H9 (cell line): ENCODE measurements at regions not wholly inside any gene's neighbourhood (a gene's known extent, or its start where the extent isn't known, plus 50 kb on each side); places are given as distances from the start of the nearest gene placed in this dataset.

Source experiments
- DNase-seq: peaks from one replicate; pipeline ENCODE4 v3.0.0-alpha.2; 2017
- H2AFZ ChIP-seq: one replicate; pipeline ENCODE4 v1.6.1; 2013; ENCODE audit warnings: mild to moderate bottlenecking, low read length, control low read depth, moderate library complexity
- H2AK5ac ChIP-seq: 2 replicates; pipeline ENCODE4 v1.6.1; 2013; ENCODE audit warnings: low read length, control low read depth, mixed read lengths; ENCODE audit not compliant: insufficient read length
- H2BK120ac ChIP-seq: one replicate; pipeline ENCODE4 v1.6.1; 2013; ENCODE audit warnings: low read depth, mild to moderate bottlenecking, low read length, control low read depth, inconsistent platforms; ENCODE audit not compliant: poor library complexity, severe bottlenecking
- H2BK12ac ChIP-seq: 2 replicates; pipeline ENCODE4 v1.6.1; 2013; ENCODE audit warnings: low read length, control low read depth, mixed read lengths, low read depth; ENCODE audit not compliant: insufficient read length
- H2BK15ac ChIP-seq: 2 replicates; pipeline ENCODE4 v1.6.1; 2013; ENCODE audit warnings: low read depth, low read length, control low read depth
- H2BK20ac ChIP-seq: one replicate; pipeline ENCODE4 v1.6.1; 2013; ENCODE audit warnings: low read depth, mild to moderate bottlenecking, low read length, control low read depth, inconsistent platforms; ENCODE audit not compliant: poor library complexity, severe bottlenecking
- H2BK5ac ChIP-seq: 2 replicates; pipeline ENCODE4 v1.6.1; 2013; ENCODE audit warnings: low read length, control low read depth, mixed read lengths; ENCODE audit not compliant: insufficient read length
- H3K14ac ChIP-seq: 2 replicates; pipeline ENCODE4 v1.6.1; 2013; ENCODE audit warnings: low read length, control low read depth; ENCODE audit not compliant: insufficient read depth
- H3K18ac ChIP-seq: 2 replicates; pipeline ENCODE4 v1.6.1; 2013; ENCODE audit warnings: low read depth, mild to moderate bottlenecking, mixed read lengths, low read length, control low read depth; ENCODE audit not compliant: insufficient read length
- H3K23ac ChIP-seq: 2 replicates; pipeline ENCODE4 v1.6.1; 2013; ENCODE audit warnings: low read length, control low read depth, mixed read lengths, low read depth; ENCODE audit not compliant: insufficient read length
- H3K23me2 ChIP-seq: 2 replicates; pipeline ENCODE4 v1.6.1; 2013; ENCODE audit warnings: low read depth, mild to moderate bottlenecking, mixed read lengths, low read length, control low read depth; ENCODE audit not compliant: insufficient read length, poor library complexity, severe bottlenecking
- H3K27ac ChIP-seq: 2 replicates; pipeline ENCODE4 v1.5.1; 2013; ENCODE audit warnings: low read length, control low read depth, mixed read lengths, low read depth; ENCODE audit not compliant: insufficient read length
- H3K27me3 ChIP-seq: 2 replicates; pipeline ENCODE4 v1.6.1; 2013; ENCODE audit warnings: low read length, control low read depth, inconsistent platforms; ENCODE audit not compliant: insufficient read depth
- H3K4ac ChIP-seq: 2 replicates; pipeline ENCODE4 v1.6.1; 2013; ENCODE audit warnings: low read depth, mild to moderate bottlenecking, control low read depth, inconsistent platforms, low read length, moderate library complexity
- H3K4me1 ChIP-seq: 2 replicates; pipeline ENCODE4 v1.6.1; 2013; ENCODE audit warnings: low read length, control low read depth, inconsistent platforms; ENCODE audit not compliant: insufficient read depth
- H3K4me2 ChIP-seq: 2 replicates; pipeline ENCODE4 v1.6.1; 2013; ENCODE audit warnings: low read length, control low read depth, mixed read lengths; ENCODE audit not compliant: insufficient read length, insufficient read depth
- H3K56ac ChIP-seq: 2 replicates; pipeline ENCODE4 v1.6.1; 2013; ENCODE audit warnings: low read depth, mild to moderate bottlenecking, mixed read lengths, low read length, control low read depth; ENCODE audit not compliant: insufficient read length
- H3K79me1 ChIP-seq: 2 replicates; pipeline ENCODE4 v1.6.1; 2013; ENCODE audit warnings: low read depth, mild to moderate bottlenecking, moderate library complexity, low read length, control low read depth, inconsistent platforms; ENCODE audit not compliant: insufficient read depth, poor library complexity, severe bottlenecking
- H3K79me2 ChIP-seq: 2 replicates; pipeline ENCODE4 v1.6.1; 2013; ENCODE audit warnings: low read length, control low read depth, inconsistent platforms; ENCODE audit not compliant: insufficient read depth
- H3K9ac ChIP-seq: 2 replicates; pipeline ENCODE4 v1.6.1; 2013; ENCODE audit warnings: low read length, control low read depth, mixed read lengths; ENCODE audit not compliant: insufficient read length; ENCODE audit errors: extremely low read depth
- H3K9me3 ChIP-seq: one replicate; pipeline ENCODE4 v1.6.1; 2013; ENCODE audit warnings: low read depth, low read length, inconsistent platforms; ENCODE audit not compliant: control insufficient read depth
- H3T11ph ChIP-seq: one replicate; pipeline ENCODE4 v1.6.1; 2013; ENCODE audit warnings: mild to moderate bottlenecking, low read length, control low read depth, inconsistent platforms
- H4K20me1 ChIP-seq: one replicate; pipeline ENCODE4 v1.6.1; 2013; ENCODE audit not compliant: control insufficient read depth, insufficient read length, insufficient read depth
- H4K5ac ChIP-seq: 2 replicates; pipeline ENCODE4 v1.6.1; 2013; ENCODE audit warnings: low read depth, mild to moderate bottlenecking, mixed read lengths, low read length, control low read depth; ENCODE audit not compliant: insufficient read length
- H4K8ac ChIP-seq: replicated peaks from 2 replicates; pipeline ENCODE4 v1.6.1; 2013; ENCODE audit warnings: low read length, control low read depth, mixed read lengths, low read depth; ENCODE audit not compliant: insufficient read length
- H4K91ac ChIP-seq: 2 replicates; pipeline ENCODE4 v1.6.1; 2013; ENCODE audit warnings: low read depth, mild to moderate bottlenecking, moderate library complexity, mixed read lengths, low read length, control low read depth; ENCODE audit not compliant: insufficient read length
- H3K27ac Mint-ChIP-seq, 3 experiments: 2 replicates in 2 of 3; 3 replicates in 1 of 3; pipeline ENCODE4 v1.8.0; 2020 to 2021; ENCODE audit warnings: mixed read lengths in 3 of 3, mild to moderate bottlenecking in 1 of 3, moderate library complexity in 1 of 3
- H3K27me3 Mint-ChIP-seq: 2 replicates; pipeline ENCODE4 v1.8.0; 2021; ENCODE audit warnings: low read depth, mild to moderate bottlenecking, moderate library complexity, mixed read lengths
- H3K36me3 Mint-ChIP-seq, 3 experiments: 2 replicates in 2 of 3; 3 replicates in 1 of 3; pipeline ENCODE4 v1.8.0; 2020 to 2021; ENCODE audit warnings: low read depth in 3 of 3, mixed read lengths in 3 of 3; ENCODE audit not compliant: insufficient read depth in 1 of 3
- H3K4me1 Mint-ChIP-seq, 2 experiments: 2 replicates each; pipeline ENCODE4 v1.8.0; 2020; ENCODE audit warnings: mixed read lengths in 2 of 2
- H3K4me3 Mint-ChIP-seq, 2 experiments: 2 replicates in 1 of 2; 3 replicates in 1 of 2; pipeline ENCODE4 v1.8.0; 2020 to 2021; ENCODE audit warnings: mild to moderate bottlenecking in 2 of 2, mixed read lengths in 2 of 2, moderate library complexity in 1 of 2
- H3K9me3 Mint-ChIP-seq, 2 experiments: 2 replicates in 1 of 2; 3 replicates in 1 of 2; pipeline ENCODE4 v1.8.0; 2020; ENCODE audit warnings: mild to moderate bottlenecking in 2 of 2, mixed read lengths in 2 of 2, moderate library complexity in 1 of 2
- WGBS: extraction: QIAGEN DNeasy Blood & Tissue Kit; methylation state at CpG from one replicate; pipeline ENCODE4 v1.1.7; 2013; ENCODE audit warnings: missing lambda C conversion rate, low lambda C conversion rate, mixed read lengths; ENCODE audit not compliant: insufficient read length; ENCODE audit errors: extremely low coverage; 5-methylcytosine and 5-hydroxymethylcytosine counted together
- TF ChIP-seq, protein P1 (sequence below): fragments of 200-600 bp; sonication (generic); conservative IDR thresholded peaks from 3 replicates; pipeline ENCODE4 v1.8.0; 2021; ENCODE audit warnings: antibody characterized with exemption, mild to moderate bottlenecking

DNA sequence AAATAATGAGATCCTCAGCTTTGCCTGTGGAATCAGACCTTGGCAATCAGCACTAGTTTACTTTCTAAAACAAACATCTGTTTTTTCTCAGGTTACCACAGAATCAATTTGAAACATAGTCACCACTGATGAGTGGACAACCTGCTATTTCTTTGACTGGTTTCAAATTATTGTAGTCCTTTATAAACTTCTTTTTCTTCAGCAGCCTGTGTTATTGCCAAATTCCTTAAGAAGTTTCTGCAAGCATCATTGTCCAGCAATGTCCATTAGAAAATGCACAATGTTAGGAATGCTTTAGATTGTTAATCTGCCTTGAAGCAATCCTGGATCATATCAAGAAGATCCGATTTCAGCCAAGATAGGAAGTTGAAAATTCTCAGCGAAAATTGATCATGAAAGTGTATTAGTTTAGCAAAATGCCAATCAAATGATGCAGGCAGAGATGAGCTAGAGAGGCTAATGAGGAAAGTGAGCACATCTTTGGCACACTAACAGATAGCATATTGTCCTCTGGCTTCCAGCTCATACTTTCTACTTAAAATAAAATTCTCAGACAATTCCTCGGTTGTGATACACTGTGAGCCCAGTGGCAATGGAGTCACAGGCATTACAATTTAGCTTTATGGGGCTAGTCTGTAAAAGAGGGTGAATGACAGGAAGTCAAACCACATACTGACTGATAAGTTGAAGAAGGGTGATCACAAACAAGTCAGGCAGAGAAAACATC is 270.6 kb downstream of the SLITRK6 start:
- H3K9me3 ChIP-seq: no peaks in the 10 kb centered on the region
- no peak overlapping the region for H3K4me2 ChIP-seq
- no peak for DNase-seq
- Mint-ChIP-seq H3K4me3 (no peak overlapping the region), H3K9me3 (no peaks in the 10 kb centered on the region), H3K27ac (0 out of 7 replicates have a peak overlapping the region, but pooled peaks of 1 of the 3 experiments have one; percentile 40), H3K36me3 (no peaks in the 10 kb centered on the region), H3K27me3 (no peaks in the 10 kb centered on the region), H3K4me1 (peaks cover 3 to 5% of the 10 kb centered on the region in 2 experiments; a peak in 3 of 4 replicates)
- no peak overlapping the region for H2BK120ac ChIP-seq
- H4K5ac ChIP-seq: no peak overlapping the region
- no peak overlapping the region for H3K23ac ChIP-seq
- H3K4ac ChIP-seq: no peak overlapping the region
- H3K79me2 ChIP-seq: no peaks in the 10 kb centered on the region
- H2BK12ac ChIP-seq: no peak overlapping the region
- no peak overlapping the region for H2AFZ ChIP-seq
- H4K8ac ChIP-seq: no peak overlapping the region
- TF ChIP-seq, protein P1, sequence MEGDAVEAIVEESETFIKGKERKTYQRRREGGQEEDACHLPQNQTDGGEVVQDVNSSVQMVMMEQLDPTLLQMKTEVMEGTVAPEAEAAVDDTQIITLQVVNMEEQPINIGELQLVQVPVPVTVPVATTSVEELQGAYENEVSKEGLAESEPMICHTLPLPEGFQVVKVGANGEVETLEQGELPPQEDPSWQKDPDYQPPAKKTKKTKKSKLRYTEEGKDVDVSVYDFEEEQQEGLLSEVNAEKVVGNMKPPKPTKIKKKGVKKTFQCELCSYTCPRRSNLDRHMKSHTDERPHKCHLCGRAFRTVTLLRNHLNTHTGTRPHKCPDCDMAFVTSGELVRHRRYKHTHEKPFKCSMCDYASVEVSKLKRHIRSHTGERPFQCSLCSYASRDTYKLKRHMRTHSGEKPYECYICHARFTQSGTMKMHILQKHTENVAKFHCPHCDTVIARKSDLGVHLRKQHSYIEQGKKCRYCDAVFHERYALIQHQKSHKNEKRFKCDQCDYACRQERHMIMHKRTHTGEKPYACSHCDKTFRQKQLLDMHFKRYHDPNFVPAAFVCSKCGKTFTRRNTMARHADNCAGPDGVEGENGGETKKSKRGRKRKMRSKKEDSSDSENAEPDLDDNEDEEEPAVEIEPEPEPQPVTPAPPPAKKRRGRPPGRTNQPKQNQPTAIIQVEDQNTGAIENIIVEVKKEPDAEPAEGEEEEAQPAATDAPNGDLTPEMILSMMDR: no peak
- H4K20me1 ChIP-seq: no peaks in the 10 kb centered on the region
- H2BK20ac ChIP-seq: no peak overlapping the region
- H3K9ac ChIP-seq: no peak overlapping the region
- WGBS: no CpG with 5 or more reads among the region's 3 CpGs
- H3K79me1 ChIP-seq: no peaks in the 10 kb centered on the region
- no peak overlapping the region for H3K18ac ChIP-seq
- H3K27me3 ChIP-seq: no peaks in the 10 kb centered on the region
- no peak overlapping the region for H2BK15ac ChIP-seq
- no peak overlapping the region for H2AK5ac ChIP-seq
- H4K91ac ChIP-seq: no peak overlapping the region
- H3K23me2 ChIP-seq: no peaks in the 10 kb centered on the region
- no peak overlapping the region for H2BK5ac ChIP-seq
- no peaks in the 10 kb centered on the region for H3K4me1 ChIP-seq
- H3K27ac ChIP-seq: no peak overlapping the region
- H3K14ac ChIP-seq: no peak overlapping the region
- no peak overlapping the region for H3K56ac ChIP-seq
- H3T11ph ChIP-seq: no peak overlapping the region
